ENCODE measurements at regions not wholly inside any gene's neighbourhood (a gene's known extent, or its start where the extent isn't known, plus 50 kb on each side); places are given as distances from the start of the nearest gene placed in this dataset.

DNA sequence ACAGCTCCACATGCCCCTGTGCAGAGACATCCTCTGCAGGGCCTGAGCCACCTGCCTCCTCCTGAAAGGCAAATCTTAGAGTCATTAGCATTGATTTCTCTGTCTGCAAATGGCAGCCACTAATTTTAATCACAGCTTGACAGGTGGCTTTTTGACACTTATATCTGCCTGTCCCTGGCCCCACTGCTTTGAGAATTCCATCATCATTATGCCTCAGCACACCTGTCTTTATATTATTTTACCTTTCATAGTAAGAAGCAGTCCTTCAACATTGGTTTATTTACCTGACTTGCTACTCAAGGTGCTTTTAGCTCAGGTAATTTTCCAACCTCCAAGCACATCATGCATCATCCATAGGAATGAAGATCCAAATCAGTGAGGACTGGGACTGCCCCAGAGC is 451.3 kb downstream of the MTRR start:
- no peak for DNase-seq (ENCODE audit: low read depth, low spot score)

GRCh38 chr5:8321272-8321671 is 452.3 kb downstream of the MTRR start:
- DNase-seq (ENCODE audit: low read depth, low spot score) = no peak

DNA sequence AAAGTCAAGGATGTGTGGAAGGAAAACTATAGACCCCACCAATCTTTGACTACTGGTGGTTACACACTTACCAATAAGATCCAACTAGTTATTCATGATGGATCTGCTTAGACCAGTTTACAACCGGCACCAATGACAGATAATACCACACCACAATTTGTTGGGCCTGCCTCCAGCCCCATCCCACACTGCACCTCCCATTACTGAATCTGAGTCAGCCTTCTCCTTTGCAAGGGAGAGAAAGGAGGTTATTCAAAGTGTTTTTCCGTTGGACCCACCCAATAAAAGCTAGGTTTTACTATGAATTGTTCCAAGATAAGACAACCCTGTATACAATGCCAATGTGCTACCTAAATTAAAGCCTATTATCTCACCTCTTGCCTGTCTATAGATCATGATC is 453.5 kb downstream of the MTRR start:
- DNase-seq (ENCODE audit: low read depth, low spot score) = no peak

- no peak for DNase-seq (ENCODE audit: low read depth, low spot score)
Measured at GRCh38 chr5:8327016-8327415, 458.1 kb downstream of the MTRR start.

- DNase-seq (ENCODE audit: low read depth, low spot score) = no peak
Measured at GRCh38 chr5:8329773-8330172, 460.8 kb downstream of the MTRR start.

GRCh38 chr5:8332666-8333445 is 463.9 kb downstream of the MTRR start:
- DNase-seq (ENCODE audit: low read depth, low spot score) = no peak

- DNase-seq (ENCODE audit: low read depth, low spot score) = no peak
Measured at GRCh38 chr5:8333485-8333884, 464.5 kb downstream of the MTRR start.

GRCh38 chr5:8333977-8334376 is 465.0 kb downstream of the MTRR start:
- DNase-seq (ENCODE audit: low read depth, low spot score) = peak; percentile 7

DNA sequence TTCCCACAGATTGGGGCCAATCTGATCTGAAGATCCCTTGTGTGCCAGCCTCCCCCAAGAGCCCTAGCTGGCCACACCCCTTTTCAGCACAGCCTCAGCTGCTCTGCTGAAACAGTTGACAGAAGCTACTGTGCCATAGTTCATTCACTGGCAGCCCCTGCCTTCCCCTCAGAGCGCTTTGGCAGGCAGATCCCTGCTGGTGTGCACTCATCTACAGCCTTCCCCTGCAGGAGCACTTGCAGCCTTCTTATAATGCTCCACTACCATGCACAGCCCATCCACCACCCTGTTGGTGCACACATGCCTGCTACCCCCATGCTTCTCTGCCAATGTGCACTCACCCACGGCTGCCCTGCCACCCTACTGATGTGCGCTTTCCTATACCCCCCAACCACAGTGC is 471.3 kb downstream of the MTRR start:
- no peak for DNase-seq (ENCODE audit: low read depth, low spot score)

- DNase-seq (ENCODE audit: low read depth, low spot score) = peak; percentile 37
Measured at GRCh38 chr5:8340739-8341344, 471.9 kb downstream of the MTRR start.

GRCh38 chr5:8341406-8341805 is 472.5 kb downstream of the MTRR start:
- DNase-seq (ENCODE audit: low read depth, low spot score) = no peak

DNA sequence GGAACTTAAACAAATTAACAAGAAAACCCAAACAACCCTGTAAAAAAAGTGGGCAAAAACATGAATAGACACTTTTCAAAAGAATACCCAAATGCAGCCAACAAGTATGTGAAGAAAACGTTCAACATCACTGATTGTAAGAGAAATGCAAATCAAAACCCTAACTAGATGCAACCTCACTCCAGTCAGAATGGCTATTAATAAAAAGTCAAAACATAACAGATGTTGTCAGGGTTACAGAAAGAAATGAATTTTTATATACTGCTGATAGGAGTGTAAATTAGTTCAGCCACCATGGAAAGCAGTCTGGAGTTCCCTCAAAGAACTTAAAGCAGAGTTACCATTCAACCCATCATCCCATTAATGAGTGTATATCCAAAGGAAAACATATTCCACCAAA is 479.0 kb downstream of the MTRR start:
- DNase-seq (ENCODE audit: low read depth, low spot score) = no peak

DNA sequence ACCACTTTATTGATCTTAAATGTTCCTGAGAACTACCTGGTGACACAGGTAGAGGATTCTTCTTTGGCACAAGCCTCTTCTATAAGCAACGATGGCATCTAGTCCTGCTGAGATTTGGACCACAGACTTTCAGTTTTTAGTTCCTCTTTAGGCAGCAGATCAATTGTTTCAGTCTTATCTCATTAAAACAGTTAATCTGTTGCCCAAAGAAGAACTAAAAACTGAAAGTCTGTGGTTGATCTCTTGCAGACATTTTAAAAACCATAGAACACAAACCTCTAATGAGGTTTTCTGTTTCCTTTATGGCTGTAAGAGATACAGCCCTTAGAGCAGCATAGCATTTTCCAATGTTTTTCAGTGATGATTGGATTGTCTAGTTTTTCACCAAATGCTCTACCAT is 480.9 kb downstream of the MTRR start:
- no peak for DNase-seq (ENCODE audit: low read depth, low spot score)

GRCh38 chr5:8350644-8351339 is 481.8 kb downstream of the MTRR start:
- DNase-seq (ENCODE audit: low read depth, low spot score) = no peak

DNA sequence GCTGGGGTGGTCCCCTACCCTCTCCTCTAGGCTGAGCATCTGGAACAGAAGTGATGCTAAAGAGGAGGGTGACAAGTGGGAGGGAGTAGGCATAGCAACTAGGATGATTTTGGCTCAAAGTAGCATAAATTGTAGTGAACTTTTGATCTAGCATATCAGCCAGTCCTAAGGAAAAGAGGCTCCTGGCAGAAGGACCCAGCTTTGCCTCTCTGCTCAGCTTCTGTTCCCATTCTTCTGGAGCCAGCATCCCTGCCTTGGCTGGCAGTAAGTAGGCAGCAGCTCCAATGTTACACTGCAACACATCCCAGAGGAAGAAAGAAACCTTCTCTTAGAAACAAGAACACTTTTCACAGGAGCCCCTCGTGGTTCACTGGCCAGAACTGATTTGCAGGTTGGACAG is 487.0 kb downstream of the MTRR start:
- DNase-seq (ENCODE audit: low read depth, low spot score) = no peak

DNA sequence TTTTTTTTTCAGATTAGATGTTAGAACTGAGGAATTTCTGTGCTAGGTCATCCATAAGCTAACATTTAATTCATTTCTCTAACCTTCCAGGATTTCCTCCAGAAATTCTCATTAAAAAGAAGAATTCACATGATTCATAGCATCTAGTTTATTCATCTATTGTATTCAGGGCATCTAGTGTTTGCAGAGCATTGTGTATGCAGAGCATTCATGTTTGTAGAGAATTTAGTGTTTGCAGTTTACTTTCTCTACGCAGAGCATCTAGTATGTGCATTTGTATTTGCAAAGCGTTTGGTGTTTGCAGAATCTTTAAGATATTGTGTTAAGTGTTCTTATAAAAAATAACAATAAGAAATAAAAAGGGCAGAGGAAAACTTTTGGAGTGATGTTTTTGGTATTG is 491.1 kb downstream of the MTRR start:
- no peak for DNase-seq (ENCODE audit: low read depth, low spot score)

DNA sequence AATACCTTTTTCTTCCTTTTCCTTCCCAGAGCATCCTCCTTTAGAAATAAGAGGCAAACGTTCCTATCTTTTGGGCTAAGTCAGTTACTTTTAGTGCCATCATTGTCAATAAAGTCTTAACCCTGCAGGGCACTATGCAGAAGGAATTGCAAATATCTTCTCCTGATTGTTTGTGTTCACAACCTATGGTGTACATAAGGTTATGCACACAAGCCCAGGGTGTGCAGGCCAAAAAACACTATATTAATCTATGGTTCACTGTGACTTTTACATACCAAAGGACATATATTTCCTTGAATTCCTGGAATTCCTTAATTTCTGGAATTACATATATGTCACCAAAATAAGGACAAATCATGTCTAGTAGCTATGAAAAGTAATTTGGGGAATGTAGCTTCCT is 493.5 kb downstream of the MTRR start:
- DNase-seq (ENCODE audit: low read depth, low spot score) = no peak

DNA sequence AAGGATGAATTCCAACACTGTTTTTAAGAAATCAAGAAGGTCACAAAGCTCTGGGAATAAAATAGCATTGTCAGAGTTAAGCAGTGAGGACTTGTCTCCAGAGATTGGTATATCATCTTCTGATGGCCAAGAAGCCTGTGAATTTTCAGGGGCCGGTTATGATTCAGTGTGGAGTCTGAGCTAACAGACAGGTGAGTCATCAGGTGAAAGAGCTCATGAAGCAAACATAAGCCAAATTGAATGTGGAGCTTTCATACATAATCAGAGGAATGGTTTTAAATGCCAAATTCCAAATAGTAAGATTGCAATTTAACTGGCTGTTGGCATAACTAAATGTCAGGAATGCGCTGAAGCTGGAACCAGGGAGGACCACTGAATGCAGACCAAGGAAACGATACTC is 494.2 kb downstream of the MTRR start:
- DNase-seq (ENCODE audit: low read depth, low spot score) = peak; percentile 44

DNA sequence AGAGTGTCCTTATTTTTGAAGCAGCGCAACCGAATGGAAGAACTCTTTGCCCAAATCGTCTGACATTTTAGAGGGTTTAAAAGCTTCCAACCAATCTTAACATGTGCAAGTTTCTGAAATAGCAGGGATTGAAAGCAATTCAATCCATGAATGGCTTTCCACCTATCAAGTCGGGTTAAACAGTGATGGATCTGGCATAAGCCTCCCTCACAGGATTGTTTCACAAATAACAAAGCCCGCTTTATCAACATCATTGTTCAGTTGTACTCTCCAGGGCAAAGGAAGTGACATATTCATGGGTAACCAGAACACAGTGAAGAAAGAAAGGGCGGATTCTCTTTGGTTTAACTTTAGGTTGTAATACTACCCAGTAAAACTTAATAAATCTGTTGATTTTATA is 497.3 kb downstream of the MTRR start:
- no peak for DNase-seq (ENCODE audit: low read depth, low spot score)

DNA sequence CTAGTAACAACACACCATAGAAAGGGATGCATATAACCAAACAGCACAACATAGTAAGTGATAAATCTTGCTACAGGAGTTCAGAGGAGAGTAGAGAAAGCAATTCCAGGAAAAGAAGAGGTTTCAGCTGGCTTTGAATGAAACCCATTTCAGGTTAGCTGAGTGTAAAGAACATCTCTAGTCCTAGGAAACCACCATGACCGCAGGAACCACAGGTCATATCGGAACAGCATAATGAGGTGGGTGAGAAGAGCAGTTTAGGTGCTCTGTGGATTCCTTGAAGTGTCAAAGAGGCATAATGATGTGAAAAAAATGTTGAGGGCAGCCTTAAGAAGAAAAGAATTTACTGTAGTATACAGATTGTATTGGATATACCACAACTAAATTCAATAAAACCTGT is 507.5 kb downstream of the MTRR start:
- DNase-seq (ENCODE audit: low read depth, low spot score) = no peak

- DNase-seq (ENCODE audit: low read depth, low spot score) = no peak
Measured at GRCh38 chr5:8381972-8382371, 513.0 kb downstream of the MTRR start.

GRCh38 chr5:8382456-8382855 is 513.5 kb downstream of the MTRR start:
- DNase-seq (ENCODE audit: low read depth, low spot score) = no peak

DNA sequence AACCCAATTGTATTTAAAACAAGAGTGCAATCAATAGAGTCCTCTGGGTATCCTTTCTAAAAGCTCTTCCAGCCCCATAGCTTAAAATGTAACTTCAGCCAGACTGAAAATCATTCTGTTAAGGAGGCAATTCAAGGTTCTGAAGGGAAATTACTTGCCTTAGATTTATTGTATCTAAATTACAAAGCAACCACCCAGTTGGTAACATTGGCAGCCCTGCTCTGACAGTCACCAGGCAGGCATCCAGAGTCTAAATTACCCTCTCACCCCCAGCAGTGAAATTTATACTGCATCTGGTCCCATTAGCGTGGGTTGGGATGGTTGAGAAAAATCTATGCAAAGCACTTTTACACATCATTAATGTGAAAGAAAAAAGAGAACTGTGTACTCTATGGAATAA is 514.7 kb downstream of the MTRR start:
- peak; percentile 9 for DNase-seq (ENCODE audit: low read depth, low spot score)
